ENCODE measurements at regions not wholly inside any gene's neighbourhood (a gene's known extent, or its start where the extent isn't known, plus 50 kb on each side); places are given as distances from the start of the nearest gene placed in this dataset.

GRCh38 chr3:168425936-168426595 is 330.3 kb upstream of the GOLIM4 start:
- DNase-seq: no peak
- Histone ChIP-seq H3K4me1 (no peaks in the 10 kb centered on the region), H3K4me3 (replicated peaks in 1 of 3) (no peak overlapping the region), H3K9me3 (no peaks in the 10 kb centered on the region), H3K27me3 (no peaks in the 10 kb centered on the region), H3K27ac (no peak overlapping the region), H3K36me3 (no peaks in the 10 kb centered on the region)
- WGBS, 2 donors: 89 to 96% methylated on average over 4 of the region's 4 CpGs
- intact Hi-C loops (cut with DNase I): no loop called here
- TF ChIP-seq, protein P1, sequence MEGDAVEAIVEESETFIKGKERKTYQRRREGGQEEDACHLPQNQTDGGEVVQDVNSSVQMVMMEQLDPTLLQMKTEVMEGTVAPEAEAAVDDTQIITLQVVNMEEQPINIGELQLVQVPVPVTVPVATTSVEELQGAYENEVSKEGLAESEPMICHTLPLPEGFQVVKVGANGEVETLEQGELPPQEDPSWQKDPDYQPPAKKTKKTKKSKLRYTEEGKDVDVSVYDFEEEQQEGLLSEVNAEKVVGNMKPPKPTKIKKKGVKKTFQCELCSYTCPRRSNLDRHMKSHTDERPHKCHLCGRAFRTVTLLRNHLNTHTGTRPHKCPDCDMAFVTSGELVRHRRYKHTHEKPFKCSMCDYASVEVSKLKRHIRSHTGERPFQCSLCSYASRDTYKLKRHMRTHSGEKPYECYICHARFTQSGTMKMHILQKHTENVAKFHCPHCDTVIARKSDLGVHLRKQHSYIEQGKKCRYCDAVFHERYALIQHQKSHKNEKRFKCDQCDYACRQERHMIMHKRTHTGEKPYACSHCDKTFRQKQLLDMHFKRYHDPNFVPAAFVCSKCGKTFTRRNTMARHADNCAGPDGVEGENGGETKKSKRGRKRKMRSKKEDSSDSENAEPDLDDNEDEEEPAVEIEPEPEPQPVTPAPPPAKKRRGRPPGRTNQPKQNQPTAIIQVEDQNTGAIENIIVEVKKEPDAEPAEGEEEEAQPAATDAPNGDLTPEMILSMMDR (IDR thresholded peaks at IDR 0.05): no peak
- TF ChIP-seq POLR2A (IDR thresholded peaks at IDR 0.05): no peak

- Histone ChIP-seq H3K36me3 (no peaks in the 10 kb centered on the region), H3K27ac (no peak overlapping the region), H3K9me3 (no peaks in the 10 kb centered on the region), H3K4me1 (no peaks in the 10 kb centered on the region), H3K27me3 (no peaks in the 10 kb centered on the region), H3K4me3 (replicated peaks in 1 of 3) (no peak overlapping the region)
- TF ChIP-seq POLR2A (IDR thresholded peaks at IDR 0.05): no peak
- TF ChIP-seq, protein P1 (IDR thresholded peaks at IDR 0.05): no peak
- DNase-seq: no peak
- WGBS, 2 donors: 76 to 78% methylated on average over 4 of the region's 4 CpGs
- intact Hi-C loops (cut with DNase I): no loop called here
Measured at GRCh38 chr3:168424059-168424734, 328.5 kb upstream of the GOLIM4 start.

- intact Hi-C loops (cut with DNase I): no loop called here
- Histone ChIP-seq H3K4me3 (replicated peaks in 1 of 3) (no peak overlapping the region), H3K9me3 (no peaks in the 10 kb centered on the region), H3K27me3 (no peaks in the 10 kb centered on the region), H3K36me3 (no peaks in the 10 kb centered on the region), H3K4me1 (no peaks in the 10 kb centered on the region), H3K27ac (no peak overlapping the region)
- 65 to 66% methylated on average over 1 of the region's 1 CpG for WGBS, 2 donors
- no peak for DNase-seq
- no peak for TF ChIP-seq POLR2A (IDR thresholded peaks at IDR 0.05)
- TF ChIP-seq, protein P1 (IDR thresholded peaks at IDR 0.05): no peak
Measured at GRCh38 chr3:168422843-168423242, 327.1 kb upstream of the GOLIM4 start.

GRCh38 chr3:168419091-168419490 is 323.4 kb upstream of the GOLIM4 start:
- no peak overlapping the region for H3K27ac ChIP-seq
- no peaks in the 10 kb centered on the region for H3K27me3 ChIP-seq
- TF ChIP-seq, protein P1 (IDR thresholded peaks at IDR 0.05): no peak
- no peak for TF ChIP-seq POLR2A (IDR thresholded peaks at IDR 0.05)
- no peak for DNase-seq
- H3K36me3 ChIP-seq: no peaks in the 10 kb centered on the region
- H3K4me3 ChIP-seq (replicated peaks in 1 of 3): no peak overlapping the region
- WGBS, 2 donors: 88 to 91% methylated on average over 2 of the region's 2 CpGs
- no peaks in the 10 kb centered on the region for H3K9me3 ChIP-seq
- no peaks in the 10 kb centered on the region for H3K4me1 ChIP-seq
- intact Hi-C loops (cut with DNase I): no loop called here

DNA sequence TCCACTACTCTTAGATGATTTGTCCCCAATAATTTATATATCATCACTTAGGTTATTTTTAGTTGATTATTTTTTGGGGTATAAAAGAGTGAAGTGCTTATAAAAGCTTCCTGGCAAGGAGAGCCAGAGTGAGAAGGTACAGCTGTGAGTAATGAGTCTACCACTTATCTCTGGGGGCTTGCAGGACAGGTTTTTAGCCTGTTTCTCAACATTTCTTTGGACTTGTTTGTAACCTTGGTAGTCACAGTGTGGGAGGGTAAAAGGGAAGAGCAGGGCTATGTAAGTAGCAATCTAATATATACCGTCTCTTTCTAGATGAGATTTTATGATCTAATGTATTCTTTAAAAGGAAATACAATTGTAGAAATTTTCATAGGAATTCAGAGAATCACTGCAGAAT is 321.3 kb upstream of the GOLIM4 start:
- WGBS, 2 donors: 36 to 43% methylated on average over 1 of the region's 1 CpG
- DNase-seq: no peak
- TF ChIP-seq, protein P1 (IDR thresholded peaks at IDR 0.05): no peak
- TF ChIP-seq POLR2A (IDR thresholded peaks at IDR 0.05): no peak
- Histone ChIP-seq H3K4me1 (no peaks in the 10 kb centered on the region), H3K27ac (no peak overlapping the region), H3K36me3 (no peaks in the 10 kb centered on the region), H3K4me3 (replicated peaks in 1 of 3) (no peak overlapping the region), H3K27me3 (no peaks in the 10 kb centered on the region), H3K9me3 (no peaks in the 10 kb centered on the region)
- intact Hi-C loops (cut with DNase I): no loop called here

Data from thyroid gland (tissue), 4 donors.